GM19023 (cell line): ENCODE measurements at regions not wholly inside any gene's neighbourhood (a gene's known extent, or its start where the extent isn't known, plus 50 kb on each side); places are given as distances from the start of the nearest gene placed in this dataset.
A peak's percentile ranks its signal among the peaks of the same experiment; 100 is the strongest.

Source experiments
- ATAC-seq: cut with Tn5 transposase; IDR thresholded peaks from one replicate; pipeline ENCODE4 v1.9.1; 2021; ENCODE audit warnings: mild to moderate bottlenecking, moderate library complexity; ENCODE audit not compliant: unreplicated experiment

DNA sequence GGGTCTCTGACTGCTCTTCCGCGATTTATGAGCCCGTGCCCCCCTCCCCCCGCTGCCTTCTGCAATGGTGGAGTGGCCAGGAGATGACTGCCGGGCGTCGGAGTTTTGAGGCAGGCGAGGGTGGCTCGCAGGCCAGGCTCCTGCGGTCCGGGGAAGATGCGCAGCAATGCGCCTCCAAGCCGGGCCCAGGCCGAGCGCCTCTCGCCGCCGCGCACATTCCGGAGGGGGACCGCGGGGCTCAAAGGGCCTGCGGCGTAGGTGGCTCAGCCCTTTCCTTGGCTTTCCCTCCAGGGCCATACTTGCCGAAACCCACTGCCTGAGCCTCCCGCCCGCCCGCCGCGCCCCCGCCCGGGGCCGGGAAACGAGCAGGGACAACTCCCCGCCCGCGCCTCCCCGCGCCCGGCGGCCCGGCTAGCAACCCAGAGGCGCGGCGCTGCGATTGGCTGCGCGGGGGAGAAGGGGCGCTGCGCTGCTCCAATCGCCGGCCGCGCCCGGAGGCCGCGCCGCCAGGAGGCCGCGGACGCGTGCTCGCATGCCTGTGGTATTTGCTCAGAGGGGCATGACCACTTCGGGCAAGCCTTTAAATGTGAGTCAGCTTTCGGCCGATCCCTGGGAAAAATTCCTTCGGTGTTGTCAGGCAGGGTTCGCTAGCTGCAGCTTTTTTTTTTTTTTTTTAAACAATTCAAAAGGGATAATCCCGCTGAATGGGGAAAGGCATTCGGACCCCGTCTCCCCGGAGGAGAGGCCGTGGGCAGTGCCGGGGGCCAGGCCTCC, 157.9 kb upstream of the PARP11 start:
- peak; percentile 89 for ATAC-seq

DNA sequence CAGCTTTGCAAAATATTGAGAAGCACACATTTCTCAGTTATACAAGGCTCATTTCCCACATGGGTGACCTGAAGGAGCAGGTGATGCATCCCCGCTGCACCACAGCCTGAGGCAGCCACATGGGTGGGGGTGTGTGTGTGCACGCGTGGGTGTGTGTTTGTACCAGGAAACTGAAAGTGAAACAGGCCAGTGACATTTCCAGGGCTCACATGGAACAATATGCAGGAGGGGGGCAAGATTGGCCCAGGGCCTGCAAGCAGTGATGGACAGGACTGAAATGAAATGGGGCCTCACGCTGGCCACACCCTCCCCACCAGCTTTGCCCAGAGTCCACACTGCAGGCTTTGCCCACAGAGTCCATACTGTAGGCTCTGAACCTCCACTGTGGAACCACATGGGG, 154.2 kb upstream of the PARP11 start:
- ATAC-seq = no peak

DNA sequence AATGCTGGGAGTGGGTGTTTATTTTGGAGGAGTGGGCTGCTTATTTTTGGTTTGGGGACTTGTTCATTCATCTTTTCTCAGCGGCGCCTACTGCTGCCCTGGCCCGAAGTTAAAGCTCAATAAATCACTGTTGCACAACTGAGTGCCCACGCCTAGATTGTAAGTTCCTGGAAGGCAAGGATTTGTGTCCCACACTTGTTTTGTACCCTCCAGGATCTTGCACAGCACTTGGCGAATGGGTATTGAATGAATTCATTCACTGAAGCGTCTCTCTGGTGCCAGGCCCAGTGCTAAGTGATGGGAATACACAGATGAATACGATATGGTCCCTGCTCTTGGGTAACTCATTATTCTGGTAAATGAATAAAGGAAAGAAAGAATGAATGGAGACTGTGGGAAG, 153.3 kb upstream of the PARP11 start:
- no peak for ATAC-seq

DNA sequence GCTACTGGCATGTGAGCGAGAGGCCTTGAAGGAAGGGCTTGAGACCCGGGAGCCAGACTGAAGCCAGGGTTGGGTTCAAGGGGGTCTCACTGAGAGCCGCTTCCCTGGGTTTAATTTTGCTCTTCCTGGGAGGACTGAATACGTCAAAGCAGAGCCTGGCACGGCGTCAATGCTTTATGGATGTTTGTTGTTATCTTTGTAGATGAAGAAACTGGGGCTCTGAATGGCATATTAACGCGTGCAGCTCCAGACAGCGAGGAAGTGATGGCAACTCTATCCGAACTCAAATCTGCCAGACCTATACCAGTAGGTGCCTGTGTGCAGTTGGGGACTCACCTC, 152.8 kb upstream of the PARP11 start:
- ATAC-seq = no peak

DNA sequence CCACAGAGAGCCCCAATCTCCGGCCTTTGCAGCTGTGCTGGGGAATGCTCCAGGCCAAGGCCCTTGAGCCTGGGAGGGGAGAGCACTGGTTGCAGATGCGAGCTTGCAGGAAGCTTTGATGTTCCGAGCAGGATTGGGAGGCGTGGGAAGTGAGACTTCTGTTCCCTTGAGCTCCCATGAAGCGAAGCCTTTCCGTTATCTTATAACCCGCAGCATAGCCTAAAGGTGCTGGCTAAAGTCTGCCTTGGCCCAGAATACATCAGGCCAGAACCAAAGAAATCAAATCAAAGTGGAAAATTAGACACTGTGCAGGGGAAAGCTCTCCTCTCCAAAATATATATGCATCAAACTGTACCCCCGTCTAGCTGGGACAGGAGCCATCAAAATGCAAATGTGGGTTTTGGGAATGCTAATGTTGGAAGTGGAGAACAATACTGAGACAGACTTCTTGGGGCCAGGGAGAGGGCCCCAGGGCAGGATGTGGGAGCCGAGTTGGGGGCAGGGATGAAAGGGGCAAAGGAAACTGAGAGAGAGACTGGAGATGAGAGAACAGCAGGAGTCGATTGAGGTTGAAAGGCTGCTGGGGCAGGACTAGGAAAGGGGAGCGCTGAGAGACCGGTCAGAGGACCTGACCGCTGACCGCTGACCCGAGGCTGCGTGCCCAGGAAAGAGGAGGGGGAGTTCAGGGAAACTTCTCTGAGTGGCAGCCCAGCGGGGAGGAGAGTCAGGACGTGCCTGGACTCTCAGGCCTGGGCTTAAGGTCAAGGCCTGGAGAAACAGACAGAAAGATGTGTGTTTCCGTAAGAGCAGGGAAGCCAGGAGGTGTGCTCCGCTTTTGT, 152.2 kb upstream of the PARP11 start:
- ATAC-seq = no peak

DNA sequence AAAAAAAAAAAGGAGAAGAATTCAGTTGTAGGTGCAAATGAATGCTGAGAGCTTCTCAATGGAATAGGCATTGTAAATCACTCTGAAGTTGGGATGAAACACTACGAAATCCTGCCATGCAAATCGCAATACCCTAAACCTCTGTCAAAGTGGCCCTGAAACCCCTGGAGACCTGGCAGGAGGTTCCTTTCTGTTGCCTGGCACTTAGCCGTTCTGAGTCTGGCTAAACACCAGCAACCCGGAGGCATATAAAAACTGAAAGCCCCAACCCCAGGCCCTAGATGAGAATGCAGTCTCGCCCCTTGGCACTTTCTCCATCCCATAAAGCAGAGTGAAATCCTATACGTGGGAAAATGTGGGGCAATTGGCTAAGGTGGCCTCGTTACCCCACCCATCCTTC, 151.5 kb upstream of the PARP11 start:
- no peak for ATAC-seq

DNA sequence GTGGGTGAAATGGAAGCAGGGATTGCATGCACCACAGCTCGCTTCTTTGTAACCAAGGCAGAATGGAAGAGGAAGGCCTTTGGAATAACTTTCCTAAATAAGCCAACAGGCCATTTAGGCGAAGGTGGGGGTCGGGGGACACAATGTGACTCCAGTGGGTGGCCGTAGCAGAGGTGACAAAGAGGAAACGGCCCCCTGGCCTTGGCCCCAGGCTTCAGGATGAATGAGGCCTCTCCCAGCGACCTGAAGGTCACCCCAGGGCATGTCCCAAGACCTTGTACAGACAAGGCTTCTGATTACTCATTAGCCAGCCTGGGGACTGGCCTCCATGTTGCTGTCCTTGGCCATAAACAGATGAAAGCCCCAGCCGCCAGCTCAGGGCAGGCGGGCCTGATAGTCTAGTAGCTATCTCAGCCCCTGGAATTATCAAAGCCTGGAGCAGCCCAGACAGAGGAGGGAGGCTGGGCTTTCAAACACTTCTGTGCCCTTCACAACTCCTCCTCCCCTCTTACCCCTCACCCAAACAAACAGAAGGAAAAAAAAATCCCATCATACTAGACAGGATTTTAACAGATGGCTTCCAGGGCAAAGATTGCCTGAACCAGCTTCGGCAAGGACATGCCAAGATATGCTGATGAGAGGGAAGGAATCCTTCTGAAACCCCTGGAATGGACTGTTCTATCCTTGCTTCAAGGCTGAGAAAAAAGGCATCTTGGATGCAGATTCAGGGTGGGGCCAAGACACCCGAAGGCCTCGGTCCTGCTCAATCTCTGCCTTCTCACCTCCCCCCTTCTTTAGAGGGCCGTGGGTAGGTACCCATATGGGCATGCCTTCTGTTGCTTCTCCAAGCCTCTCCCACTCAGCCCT, 142.3 kb upstream of the PARP11 start:
- no peak for ATAC-seq

DNA sequence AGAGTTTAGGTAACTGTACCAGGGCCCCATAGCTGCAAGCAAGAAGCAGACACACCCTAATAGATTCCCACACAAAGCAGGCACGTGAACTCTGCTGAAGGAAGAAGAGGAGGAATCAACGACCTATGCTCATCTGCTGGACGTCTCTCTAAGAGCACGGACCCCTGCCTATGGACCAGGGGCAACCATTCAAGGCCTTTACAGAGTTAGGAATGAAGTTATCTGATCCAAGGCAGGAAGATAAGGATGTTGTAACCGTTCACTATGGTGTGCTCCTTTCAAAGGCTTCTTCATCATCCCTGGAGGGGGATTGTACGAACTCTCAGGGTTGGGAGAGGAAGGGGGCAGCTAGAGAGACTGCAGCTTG, 141.6 kb upstream of the PARP11 start:
- no peak for ATAC-seq

DNA sequence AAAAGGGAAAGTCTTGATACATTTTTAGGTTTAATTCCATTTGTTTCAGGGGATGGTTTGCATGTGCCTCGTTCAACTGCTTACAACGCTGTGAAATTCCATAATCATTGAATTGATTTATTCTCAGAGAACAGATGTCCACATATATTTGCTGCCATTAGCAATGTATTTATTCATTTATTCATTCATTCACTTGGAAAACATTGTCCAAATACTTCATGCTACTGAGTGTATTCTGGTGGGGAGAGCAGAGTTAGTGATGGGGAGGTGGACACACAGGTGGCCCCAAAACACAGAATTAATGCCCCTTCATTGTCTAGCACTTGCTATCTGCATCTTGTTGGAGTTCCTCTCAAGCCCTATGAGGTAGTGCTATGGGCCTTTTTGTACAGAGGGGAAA, 141.2 kb upstream of the PARP11 start:
- ATAC-seq = no peak

DNA sequence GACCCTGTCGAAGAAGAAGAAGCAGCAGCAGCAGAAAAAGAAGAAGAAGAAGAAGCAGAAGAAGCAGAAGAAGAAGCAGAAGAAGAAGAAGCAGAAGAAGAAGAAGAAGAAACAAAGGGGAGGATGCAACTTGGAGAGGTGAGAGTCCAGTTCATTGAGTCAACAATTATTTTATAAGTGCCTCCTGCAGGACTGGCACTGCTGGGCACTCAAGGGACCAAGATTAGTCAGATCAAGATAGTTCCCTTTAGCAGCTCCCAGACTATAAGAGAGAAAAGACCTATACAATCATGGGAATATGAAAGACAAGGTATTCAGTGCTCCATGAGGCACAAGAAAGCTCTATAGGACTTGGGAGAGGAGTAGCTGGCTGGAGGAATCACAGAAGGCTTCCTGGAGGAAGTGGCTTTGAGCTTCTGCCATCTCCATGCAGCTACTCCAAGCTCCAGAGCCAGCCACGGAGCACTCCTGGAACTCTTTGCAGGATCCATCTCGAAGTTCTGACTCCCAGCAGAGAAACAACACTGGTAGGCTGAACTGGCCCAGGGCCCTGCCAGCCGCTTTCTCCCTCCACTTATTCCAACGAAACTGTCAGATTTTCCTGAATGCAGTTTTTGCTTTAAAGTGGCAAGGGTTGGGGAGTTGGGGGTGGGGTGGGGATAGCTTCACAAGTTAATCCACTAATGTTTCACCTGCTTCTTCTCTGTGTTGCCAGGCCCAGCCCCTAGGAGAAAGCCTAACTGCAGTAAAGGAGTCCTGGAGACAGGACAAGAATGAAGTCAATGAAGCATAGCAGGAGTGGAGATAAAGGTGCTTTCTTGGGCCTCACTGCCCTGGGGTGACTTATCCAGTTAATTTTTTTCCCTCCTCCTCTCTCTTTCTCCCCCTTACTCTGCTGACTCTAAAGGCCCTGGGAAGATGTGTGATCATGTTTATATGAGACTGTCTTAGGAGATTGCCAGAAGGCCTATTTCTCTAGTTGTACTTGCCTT, 140.1 kb upstream of the PARP11 start:
- no peak for ATAC-seq

DNA sequence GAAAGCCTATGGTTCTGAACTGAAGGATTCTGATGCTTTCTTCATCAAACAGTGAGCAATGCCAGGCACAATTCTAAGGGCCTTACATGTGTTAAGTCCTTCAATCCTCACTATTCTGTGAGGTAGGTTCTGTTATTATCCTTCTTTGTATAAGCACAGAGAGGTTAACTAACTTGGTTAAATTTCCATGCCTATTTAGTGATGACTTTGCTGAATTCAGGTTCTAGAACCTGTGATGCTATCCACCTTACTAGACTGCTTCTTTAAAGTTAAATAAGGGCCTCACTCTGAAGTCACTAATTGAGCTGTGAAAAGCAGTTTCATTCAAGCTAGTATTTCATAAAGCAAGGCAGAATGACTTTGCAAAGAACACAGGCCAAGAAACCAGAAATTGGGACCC, 138.9 kb upstream of the PARP11 start:
- no peak for ATAC-seq

DNA sequence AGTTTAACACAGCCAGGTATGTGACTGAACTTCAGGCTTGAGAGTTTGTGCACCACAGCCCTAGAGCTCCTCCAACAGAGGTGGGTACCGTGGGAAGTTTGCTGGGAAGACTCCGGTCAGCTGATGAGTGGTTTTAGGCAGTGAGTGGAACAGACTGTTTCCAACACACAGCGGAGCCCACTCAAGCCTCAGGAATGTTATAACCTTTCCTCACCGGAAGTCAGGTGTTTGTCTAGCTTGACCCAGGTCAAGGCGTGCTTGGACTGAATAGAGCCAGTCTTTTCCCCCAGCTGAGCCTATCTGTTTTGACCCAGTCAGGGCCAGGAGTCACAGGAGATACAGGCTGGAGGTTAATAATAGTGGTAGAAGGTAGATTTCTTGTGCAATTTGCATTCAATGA, 138.4 kb upstream of the PARP11 start:
- no peak for ATAC-seq

DNA sequence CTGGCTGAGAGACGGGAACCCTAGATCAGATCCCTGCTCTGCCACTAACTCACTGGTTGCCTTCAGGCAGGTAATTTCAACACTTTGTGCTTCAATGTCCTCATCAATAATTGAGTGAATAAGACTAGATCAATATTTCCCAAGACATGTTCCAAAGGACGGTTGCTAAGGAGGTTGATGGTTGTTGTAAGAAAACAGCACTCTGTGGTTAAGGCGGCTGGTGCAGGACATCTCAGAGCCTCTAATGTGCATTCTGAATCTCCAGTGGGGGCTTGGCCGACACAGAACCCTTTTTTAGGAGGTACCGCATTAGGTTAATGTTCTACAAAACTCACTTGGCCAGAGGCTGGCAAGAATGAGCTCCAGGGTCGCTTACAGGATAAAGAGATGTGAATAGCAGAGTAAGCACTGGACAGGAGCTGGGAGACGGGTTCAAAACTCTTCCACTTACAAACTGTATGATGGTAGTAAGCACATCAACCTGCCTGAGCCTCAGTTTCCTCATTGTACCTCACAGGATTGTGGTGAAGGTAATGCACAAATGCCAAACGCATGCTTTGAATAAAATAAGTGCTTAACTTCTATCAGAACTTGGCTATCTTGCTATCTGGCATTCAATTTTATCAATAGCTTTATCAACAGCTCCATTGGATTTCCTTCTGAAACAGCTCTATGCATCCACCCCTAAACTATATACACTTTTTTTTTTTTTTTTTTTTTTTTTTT, 136.9 kb upstream of the PARP11 start:
- ATAC-seq = no peak

DNA sequence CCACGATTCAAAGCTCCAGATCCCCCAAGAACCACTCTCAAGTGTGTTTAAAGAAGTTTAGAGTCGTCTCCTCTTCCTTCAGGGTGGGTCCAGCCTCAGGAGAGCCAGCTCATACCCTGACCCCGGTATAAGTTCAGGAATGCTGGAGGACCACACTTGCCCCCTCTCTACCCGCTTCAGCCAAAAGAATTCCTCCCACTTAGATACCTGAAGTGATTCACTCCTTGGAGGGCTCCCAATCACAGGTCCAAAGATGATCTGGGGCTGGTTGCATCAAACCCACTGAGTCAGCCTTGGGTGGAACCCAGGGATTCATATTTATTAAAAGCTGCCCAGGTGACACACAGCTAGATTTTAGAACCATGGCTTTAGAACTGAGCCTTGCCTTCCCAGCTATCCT, 133.5 kb upstream of the PARP11 start:
- no peak for ATAC-seq

DNA sequence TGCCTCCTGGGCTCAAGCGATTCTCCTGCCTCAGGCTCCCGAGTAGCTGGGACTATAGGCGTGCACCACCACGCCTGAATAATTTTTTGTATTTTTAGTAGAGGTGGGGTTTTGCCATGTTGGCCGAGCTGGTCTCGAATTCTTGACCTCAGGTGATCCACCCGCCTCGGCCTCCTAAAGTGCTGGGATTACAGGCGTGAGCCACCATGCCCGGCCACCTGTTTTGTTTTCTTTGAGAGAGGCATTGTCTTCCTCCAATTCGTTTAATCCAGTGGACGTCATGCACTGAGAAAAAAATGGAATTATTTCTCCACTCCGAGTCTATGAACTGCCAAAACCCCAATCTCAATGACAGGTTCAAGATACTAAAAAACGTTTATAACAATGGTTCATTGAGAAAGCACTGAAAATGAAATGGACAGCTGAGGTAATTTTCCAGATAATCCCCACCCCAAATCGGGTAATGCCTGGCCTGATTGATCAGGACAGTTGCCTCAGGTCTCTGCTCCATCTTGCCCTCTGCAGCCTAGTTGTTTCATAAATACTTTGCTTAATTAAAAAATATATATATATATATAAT, 132.7 kb upstream of the PARP11 start:
- no peak for ATAC-seq

DNA sequence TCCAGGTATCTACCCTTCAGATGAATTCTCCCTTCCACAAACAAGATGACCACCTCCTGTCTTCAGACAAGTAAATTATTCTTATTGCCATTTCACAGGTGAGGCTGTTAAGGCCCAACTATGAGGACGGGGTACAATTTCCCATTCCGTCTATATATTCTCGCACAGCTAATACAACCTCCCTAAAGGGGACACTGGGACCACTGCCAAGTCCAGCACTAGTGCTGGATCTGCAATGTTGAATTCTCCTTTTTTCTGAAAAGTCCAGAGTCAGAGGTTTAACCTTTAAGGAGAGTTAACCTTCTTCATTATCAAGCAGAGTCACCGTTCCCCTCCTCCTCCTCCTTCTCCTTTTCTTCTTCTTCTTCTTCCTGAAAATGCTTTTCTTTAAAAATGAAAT, 130.4 kb upstream of the PARP11 start:
- no peak for ATAC-seq

DNA sequence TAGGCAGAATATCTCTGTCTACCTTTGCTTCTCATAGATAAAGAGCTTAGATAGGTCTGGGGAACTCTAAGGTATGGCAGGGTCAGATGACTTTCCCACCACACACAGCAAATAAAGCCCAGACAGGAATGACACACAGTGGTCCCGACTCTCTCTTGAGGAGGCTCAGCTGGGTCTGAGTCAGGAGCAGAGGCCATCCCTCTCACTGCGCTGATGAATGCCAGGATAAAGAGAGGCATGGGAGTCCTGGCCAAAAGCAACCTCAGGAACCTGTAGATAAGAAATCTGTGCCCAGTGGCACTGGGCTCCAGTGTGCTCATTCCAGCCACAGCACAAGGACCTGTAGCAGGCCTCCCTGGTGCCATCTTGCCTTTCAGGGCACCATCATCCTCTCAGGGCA, 129.4 kb upstream of the PARP11 start:
- no peak for ATAC-seq

DNA sequence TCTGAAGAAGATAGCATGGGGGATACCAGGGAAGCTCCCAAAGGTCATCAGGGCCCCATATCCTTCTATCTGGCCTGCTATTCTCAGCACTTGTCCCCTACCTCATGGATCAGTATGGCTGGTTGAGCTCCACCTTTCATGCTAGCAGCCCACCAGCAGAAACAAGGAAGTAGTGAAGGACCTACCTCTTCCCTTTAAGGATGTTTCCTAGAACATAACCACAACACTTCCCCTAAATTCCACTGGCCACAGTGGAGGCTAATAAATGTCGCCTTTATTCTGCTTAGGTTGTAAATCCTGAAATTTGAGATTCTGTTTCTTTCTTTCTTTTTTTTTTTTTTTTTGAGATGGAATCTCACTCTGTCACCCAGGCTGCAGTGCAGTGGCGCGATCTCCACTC, 128.6 kb upstream of the PARP11 start:
- ATAC-seq = no peak

DNA sequence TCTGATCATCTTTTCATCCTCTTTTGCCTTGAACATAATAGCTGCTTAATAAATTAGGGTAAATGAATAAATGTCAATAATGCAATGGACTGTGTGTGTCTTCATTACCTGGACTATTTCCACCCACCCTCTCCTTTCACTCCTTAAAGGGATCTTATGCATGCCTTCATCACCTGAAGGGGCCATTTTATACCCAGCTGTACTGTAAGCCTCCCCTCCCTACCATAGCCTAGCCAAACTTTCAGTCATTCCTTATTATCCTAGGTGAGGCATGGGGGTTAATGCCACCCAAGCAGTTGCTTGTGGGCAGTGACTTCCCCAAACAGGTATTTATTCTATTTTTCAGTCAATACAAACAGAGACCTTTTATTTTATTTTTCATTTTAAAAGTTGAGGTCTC, 127.8 kb upstream of the PARP11 start:
- no peak for ATAC-seq
